NCI-H2196 (cell line): ENCODE measurements at regions not wholly inside any gene's neighbourhood (a gene's known extent, or its start where the extent isn't known, plus 50 kb on each side); places are given as distances from the start of the nearest gene placed in this dataset.

Experiments
- DNase-seq: peaks from one replicate; lab custom pipeline; 2025; ENCODE audit not compliant: unreplicated experiment; lab: John Stamatoyannopoulos, UW

DNA sequence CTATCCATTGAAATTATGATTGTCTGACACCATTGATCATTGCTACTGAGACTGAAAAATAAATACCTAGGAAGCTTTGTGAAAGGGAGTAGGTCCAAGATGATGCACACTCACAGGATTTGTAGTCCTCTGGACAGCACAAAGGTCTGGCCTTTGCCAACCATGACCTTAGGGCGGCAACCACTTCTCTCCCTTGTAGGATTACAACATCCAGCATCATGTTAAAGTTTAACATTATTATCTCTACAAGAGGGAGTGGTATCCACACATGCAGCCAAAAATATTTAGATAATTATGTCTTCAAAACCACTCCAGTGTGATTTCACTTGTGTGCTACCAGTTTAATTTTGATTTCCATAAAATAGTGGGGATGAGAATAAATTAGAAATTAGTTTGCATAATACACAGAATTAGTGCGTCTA lies 51.1 kb upstream of the NHSL1 start:
- no peak for DNase-seq

DNA sequence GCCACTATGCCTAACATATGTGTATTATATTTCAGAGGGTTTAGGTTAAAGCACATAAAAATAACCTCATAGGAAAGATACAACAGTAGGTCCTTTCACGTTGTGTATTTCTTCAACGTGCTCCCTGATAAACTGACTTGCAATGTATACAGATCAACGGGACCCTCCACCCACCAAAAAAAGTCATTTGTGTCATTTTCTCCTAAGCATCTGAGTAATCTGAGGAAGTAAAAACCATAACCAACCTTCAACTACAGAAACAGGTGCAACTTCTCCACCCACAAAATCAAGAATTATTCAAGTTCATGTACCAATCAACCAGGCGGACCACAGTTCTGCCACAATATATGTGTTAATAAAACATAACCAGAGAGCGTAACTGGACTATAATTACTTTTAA lies 54.9 kb upstream of the NHSL1 start:
- DNase-seq, result no peak

DNA sequence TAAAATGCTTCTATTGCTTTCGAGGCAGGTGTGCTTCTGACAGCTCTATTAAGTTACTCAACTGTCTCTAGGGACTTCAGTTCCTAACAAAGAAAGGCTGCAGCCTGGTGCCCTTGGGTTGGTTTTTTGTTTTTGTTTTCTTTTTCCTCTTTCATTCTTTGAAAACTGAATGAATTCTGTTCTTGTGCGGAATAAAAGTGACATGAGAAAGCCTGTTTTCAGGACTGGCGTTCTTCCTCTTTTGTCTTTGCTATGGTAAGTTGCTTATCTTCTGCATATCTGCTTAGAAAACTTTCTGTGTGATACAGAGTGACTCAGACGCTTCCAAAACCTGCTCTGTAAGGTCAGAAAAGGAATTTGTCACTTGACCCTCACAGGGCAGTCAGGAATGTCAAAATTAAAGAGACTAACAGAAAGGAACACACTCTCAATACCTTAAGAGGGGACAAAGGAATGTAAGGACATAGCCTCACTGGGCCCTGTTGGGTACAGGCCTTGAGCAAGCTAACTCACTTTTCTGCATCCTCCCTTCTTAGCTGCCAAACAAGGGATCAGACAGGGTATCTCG lies 56.2 kb upstream of the NHSL1 start:
- DNase-seq, result no peak

DNA sequence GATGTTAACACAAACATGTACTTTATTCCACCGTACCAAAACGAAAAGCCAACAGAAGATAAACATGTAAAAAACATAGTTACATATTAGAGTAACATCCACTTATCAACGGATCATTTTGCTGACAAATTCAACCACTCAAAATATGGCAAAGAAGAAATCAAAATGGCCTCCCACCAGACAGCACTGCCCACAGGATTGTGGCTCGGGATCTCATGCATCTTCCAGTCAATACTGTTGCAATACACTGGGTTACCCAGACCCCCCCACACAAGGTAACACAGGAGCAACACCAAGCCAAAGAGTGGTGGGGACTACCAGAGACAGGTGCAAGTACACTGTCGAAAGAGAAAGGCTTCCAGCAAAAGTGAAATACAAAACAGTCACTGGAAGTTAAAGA lies 57.9 kb upstream of the NHSL1 start:
- no peak for DNase-seq

DNA sequence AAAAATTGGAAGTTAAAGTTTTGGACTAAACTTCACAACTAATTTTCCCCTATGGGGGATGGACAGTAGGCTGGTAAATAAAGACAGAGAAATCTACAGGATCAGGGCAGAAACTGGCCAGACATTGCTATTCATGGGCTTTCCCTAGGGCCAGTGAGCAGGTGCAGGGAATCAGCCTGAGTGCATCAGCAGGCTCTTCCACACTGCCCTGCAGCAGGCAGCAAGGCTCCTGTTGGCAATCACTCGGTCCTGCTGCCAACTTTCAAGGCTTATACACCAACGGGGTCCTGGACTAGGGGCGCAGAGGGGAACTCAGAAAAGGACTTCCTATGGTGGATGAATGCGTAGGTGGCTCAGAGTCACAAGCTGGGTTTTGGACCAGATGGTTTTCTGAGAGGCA lies 59.8 kb upstream of the NHSL1 start:
- no peak for DNase-seq

DNA sequence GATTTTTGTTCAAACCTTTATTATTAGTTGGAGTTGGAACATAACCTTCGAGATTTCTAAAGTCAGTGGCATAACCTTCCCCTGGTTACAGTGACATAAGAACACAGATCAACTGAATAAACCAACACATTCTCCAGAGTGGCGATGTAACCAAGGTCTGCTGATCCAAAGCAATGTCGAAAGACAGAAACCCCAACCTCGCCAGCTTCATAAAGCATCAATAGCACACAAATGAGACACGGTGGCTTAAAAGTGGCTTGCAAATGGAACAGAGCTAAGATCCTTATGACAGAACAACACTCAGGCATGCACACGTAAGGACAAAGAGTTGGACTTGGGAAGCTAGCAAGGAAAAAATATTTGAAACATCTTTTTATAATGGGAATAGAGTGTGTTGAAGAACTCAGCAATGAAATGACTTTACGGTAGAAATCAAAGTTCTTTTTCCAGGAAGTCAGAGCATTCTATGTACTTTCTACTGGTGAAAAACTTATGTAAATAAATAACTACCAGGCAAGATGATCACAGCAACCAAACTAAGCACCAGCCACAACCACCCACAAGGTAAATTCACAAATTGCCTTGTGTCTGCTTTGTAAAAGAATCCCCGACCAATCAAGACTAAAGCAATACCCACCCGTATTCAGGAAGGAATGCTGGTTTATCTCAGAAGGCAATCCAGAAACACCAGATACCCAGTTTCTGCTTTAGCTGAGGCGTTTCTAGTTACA lies 61.0 kb upstream of the NHSL1 start:
- DNase-seq, result no peak

DNA sequence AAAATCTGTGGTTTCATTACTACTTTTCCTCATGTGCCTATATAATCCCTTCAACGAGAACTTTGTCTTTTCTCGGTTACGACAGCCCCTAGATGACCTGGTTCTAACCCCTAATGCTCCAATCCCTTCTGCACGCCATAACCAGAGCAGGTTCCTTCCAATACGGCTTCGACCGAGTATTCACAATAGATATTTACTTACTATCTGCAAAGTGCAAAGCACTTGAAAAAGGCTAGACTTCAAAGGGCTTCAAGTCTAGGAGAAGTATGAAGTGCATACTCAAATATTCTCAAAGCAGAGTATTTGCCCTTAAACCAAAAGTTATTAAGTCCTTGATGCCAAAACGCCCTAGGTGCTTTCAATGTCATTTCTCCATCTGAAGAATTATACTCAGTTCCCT lies 63.4 kb upstream of the NHSL1 start:
- DNase-seq, result no peak

DNA sequence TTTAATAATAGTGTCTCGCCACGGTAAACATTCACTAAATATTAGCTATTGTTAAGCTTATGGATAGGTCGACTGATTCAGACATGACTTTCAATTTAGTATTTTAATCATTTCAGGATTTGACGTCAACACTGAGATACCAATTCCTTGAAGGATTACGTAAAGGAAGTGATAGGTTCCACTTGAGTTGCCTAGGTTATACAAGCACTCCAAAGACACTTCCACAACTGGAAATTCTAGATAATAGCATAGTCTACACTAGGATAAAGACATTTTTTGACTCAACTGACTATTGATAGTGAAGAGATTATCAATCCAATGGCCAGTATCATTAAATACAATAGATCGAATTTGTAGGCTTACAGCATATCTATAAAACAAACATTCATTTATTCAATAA lies 63.9 kb upstream of the NHSL1 start:
- no peak for DNase-seq

DNA sequence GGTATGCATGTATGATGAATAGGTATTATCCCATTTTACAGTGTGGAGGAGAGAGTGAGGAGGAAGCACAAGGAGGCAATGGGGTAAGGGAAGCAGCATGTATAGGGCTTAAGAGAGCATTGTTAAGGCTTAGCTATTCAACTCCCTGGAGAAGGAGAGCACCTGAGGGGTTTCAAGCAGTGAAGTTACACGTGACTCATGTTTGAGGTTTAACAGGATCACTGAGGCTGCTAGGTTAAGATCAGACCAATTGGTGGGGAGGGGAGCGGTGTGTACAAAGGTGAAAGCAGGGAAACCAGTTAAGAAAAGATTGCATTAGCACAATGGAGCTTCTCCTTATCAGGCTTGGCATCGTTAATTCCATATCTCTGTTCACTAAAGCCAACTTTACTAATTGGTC lies 64.4 kb upstream of the NHSL1 start:
- DNase-seq, result no peak

DNA sequence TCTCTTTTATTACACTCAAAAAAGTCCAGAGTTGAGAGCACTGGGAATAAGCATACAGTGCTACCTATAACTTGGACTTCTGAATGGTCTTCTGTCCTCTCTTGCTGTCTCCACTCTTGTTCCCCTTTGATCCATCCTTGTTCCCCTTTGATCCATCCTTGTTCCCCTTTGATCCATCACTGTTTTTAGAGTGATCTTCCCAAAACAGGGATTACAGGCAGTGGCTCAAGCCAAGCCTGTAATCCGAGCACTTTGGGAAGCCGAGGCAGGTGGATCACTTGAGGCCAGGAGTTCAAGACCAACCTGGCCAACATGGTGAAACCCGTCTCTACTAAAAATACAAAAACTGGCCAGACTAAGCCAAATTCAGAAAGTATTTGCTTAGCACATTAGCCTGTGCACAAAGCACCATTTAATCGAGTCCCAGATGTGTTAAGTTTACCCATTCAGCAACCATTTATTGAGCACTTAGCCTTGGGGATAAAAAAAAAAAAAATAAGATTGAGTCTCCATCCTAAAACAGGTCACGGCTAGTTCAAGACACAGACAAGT lies 65.0 kb upstream of the NHSL1 start:
- DNase-seq, result no peak

DNA sequence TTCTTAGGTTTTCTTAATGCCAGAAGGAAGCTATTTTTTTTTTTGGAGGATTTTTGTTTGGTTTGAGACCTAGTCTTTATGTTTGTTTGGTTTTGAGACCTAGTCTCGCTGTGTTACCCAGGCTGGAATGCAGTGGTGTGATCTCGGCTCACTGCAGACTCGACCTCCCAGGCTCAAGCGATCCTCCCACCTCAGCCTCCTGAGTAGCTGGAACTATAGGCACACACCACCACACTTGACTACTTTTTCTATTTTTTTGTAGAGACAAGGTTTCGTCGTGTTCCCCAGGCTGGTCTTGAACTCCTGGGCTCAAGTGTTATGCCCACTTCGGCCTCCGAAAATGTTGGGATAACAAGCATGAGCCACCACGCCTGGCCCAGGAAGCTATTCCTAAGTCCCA lies 67.8 kb upstream of the NHSL1 start:
- DNase-seq, result no peak

DNA sequence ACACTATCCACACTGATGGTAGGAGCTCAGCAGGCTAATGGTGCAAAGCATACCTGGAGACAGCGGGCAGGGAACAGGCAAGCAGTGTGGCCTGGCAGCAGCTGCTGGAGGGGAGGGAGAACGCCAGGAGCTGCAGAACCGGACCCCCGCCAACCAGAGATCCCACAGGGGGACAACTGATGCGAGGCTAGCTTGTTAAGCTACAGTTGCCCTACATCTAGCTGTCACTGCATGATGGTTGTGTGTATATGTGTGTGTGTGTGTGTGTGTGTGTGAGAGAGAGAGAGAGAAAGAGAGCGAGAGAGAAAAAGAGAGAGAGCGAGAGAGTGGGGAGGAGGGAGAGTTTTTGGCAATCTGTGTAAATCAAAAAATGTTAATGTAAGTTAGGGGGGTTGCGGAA lies 69.7 kb upstream of the NHSL1 start:
- no peak for DNase-seq

DNA sequence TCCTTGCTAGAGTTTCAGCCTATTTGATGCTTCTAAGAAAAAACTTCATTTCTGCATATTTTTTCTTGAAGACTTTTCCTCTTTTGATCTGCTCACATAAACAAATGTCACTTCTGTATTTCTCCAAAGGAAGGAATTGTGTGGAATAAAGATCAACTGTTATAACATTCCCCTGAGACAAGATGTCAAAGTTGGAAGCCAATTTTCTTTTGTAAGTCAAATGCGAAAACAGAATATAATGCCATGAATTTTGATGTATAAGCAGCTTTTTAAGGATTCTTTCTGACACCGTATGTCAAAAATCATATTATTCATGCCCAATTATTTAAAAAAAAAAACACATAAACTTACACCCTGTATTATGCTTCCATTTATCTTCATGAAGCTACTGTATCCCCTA lies 70.3 kb upstream of the NHSL1 start:
- DNase-seq, result no peak

DNA sequence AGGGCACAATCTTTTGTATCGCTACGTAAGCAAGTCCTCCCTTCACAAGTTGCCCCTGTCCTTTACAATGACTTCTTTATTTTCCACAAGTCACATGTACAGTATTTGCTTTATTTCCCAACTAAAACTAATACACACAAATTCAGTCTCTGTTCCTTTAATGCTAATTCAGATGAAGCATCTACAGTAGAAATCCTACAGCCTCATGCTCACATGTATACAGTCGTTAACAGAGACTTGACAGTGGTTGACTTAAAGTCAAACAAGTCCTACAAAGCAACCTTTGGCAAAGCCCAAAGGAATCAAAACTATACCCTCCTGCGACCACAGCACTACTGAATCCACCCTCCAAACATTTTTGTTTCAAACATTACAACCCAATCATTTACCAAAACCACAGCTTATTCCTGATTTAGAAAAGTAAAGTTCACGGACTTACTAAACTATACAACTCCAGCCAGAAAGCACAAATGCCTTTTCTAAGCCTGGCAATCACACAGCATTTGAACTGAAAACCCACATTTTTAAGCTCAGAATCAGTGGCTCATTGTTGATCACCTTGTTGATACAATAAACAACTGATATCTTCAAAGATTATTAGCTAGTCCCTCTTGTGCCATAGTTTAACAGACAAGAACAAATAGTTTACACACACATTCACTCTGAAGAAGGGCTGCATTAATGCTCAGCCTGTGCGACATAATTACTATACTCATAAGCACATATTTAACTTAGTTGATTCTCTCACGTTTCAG lies 70.9 kb upstream of the NHSL1 start:
- no peak for DNase-seq

DNA sequence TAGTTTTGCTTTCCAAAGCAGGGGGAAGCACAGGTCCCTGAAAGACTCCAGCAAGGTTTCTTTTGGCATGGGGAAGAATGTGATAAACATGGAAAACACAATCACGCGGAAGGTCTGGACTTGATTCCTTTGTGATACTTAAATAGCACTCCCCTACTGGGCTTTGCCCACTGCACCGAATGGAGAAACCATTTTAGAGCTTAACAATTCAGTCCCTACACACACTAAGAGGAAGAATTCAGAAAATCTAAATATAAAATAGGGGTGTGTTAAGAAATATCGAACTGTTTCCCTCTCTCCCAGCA lies 71.4 kb upstream of the NHSL1 start:
- DNase-seq, result no peak

DNA sequence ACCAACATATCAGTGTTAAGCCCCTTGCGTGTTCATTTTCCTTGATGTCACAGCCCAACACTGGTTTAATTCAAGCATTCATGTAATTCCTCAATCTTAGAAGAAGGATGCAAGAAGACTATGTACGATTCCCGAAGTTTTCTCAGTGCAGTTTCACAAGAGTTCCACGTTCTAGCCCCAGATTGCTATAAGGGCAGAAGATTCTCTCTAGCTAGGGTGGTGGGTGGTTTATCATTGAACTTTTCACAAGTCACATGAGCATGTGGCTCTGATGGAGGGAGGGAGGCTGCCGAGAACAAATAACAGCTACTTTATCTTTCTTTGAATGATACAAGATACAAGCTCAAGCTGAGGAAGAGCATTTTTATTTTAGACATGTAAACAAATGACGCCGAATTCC lies 71.9 kb upstream of the NHSL1 start:
- DNase-seq, result no peak

DNA sequence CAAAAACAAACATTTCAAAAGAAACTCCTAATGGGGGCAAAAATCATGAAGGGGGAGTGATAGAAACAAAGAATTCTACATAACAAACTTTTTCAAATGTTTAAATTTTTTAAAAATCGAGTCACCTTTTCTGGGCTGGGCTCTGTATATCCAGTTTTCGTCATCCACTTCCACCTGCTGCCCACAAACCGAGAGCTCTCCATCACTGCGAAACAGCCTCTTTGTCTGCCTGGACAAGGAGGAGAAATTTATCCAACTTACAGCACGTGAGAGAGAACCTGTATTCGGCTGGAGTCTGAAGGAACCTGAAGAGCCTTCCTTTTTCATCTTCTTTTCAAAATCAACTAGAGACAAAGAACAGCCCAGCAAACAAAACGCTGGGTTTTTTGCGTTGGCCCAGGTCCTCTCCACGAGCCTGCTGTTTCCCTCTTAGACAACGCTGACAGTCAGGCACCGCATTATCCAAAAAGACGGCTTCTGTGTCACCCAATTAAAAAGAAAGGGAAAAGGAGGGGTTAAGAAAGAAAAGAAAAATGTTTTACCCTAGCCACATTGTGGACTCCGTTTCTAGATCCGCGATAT lies 72.4 kb upstream of the NHSL1 start:
- no peak for DNase-seq

DNA sequence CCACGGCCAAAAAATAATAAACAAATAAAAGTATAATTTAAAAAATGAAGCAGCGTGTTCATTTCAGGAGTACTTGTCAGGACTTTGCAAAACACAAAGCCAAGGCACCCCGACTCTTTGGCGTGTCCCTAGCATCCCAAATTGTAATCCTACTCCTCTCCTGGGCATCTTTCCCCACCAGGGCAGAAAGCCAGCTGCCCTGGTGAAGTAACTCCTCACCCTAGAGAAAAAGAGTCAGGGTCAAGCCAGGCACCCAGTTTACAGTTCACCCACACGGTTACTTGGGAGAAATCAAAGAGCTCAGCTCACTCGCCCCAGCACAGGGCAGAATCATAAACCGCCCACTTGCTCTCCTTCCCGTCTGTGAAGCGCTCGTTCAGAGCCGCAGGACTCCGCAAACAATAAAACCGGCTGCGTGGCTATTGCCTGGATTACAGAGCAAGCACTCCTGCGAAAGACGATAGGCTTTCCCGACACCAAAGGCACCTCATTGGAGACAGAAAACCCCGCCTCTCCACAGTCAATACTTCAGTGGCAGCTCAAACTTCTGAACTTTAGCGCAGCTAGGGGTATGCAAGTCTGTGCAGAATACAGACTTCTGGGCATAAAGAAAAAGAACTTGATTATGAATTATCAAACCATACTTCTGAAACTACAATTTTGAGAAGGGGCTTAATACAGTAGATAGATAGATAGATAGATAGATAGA lies 73.0 kb upstream of the NHSL1 start:
- peak; percentile 66 for DNase-seq

DNA sequence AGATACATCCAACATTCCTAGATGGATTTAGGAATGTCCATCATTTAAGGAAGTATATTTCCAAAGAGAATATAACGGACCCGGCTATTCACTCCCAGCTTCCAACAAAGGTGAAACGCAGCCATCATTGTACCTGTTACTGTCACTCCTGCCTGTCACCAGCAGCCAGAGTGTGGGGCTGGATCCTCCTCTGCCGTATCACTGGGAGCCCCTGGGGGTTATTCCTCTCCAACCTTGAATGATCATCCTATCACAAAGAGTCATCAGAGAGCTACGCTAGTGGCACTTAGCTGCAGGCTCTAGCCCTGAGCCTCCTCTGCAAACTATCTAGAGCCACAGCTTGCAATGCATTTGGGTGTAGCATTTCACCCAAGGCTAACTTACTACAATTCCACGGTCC lies 73.6 kb upstream of the NHSL1 start:
- no peak for DNase-seq

DNA sequence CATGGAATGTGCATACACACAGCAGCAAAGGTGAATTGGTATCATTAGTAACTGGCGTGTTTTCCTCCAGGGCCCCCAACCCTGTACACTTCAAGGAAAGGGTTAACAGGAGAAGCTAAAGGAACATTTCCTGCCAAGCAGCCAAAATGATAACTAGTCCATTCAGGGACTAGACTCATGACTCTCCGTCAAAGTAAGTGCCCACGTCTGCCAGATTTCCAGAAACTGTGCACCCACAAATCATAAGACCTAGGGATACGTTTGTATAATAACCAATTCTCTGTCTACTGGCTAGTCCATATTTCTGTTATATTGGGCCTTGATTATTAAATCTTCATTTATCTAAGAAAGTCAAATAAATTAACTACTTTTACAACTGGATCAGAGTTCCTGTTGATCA lies 76.0 kb upstream of the NHSL1 start:
- no peak for DNase-seq

DNA sequence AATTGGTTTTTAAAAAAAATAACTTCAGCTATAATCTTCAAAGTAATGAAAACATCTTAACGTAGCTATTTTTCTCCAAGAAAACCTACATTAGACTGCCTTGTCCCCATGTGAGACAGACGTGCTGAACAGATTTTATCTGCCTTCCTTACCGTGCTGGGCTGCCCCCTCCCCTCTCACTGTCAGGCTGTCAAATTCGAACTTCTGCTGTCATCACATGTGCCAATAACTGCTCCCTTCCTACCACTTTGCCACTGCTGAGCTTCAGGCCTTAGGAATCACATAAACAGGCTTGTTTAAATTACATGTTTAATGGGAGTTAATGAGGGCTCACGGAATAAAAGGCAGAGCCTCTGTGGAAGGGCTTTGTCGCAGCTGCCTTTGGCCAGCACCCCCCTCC lies 77.0 kb upstream of the NHSL1 start:
- no peak for DNase-seq
